ENCODE measurements at regions not wholly inside any gene's neighbourhood (a gene's known extent, or its start where the extent isn't known, plus 50 kb on each side); places are given as distances from the start of the nearest gene placed in this dataset.
"Not testable (repeated sequence)": the region's sequence is repeated elsewhere in the genome, so short reads cannot be mapped to it uniquely, and the experiment has no call there.

DNA sequence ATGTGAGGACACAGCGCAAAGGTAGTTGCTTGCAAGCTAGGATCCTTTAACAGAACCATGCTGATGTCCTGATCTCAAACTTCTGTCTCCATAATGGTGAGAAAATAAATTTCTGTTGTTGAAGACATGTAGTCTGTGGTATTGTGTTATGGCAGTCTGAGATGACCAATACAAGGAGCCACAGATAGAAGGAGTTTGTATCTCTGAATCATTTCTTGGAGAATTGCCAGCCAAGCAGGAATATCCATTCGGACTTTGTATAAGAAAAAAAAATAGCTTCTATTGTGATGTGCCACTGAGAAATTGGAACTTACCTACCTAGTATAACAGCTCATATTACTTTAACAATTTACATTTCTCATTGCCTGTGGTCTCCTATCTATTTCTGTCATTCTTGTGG is 447.6 kb upstream of the CA10 start:
- no peak for DNase-seq (ENCODE audit: low spot score)
- in situ Hi-C loops (cut with MboI; ENCODE audit: low sequenced_read_pairs, unreplicated experiment), result no loop called here

DNA sequence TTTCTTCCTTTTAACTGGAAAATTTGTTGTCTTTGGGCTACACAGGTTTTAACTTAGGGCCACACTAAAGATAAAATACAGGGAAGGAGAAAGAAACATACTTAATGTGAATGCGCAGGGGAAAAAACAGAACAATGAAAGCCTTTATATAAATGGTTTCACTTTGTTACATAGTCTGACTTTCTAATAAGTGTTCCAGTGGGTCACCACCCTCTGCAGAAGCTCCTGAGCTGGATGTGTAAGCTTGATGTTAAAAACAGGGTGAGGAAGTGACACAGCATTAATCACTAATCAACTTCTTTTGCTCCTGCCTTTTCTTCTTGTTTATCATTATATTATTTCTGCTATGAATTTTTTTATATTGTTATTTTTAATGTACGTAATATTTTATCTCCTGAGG is 445.6 kb upstream of the CA10 start:
- in situ Hi-C loops (cut with MboI; ENCODE audit: low sequenced_read_pairs, unreplicated experiment), result no loop called here
- DNase-seq (ENCODE audit: low spot score), result no peak
- TF ChIP-seq, protein P1, sequence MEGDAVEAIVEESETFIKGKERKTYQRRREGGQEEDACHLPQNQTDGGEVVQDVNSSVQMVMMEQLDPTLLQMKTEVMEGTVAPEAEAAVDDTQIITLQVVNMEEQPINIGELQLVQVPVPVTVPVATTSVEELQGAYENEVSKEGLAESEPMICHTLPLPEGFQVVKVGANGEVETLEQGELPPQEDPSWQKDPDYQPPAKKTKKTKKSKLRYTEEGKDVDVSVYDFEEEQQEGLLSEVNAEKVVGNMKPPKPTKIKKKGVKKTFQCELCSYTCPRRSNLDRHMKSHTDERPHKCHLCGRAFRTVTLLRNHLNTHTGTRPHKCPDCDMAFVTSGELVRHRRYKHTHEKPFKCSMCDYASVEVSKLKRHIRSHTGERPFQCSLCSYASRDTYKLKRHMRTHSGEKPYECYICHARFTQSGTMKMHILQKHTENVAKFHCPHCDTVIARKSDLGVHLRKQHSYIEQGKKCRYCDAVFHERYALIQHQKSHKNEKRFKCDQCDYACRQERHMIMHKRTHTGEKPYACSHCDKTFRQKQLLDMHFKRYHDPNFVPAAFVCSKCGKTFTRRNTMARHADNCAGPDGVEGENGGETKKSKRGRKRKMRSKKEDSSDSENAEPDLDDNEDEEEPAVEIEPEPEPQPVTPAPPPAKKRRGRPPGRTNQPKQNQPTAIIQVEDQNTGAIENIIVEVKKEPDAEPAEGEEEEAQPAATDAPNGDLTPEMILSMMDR (IDR thresholded peaks at IDR 0.05; ENCODE audit: borderline replicate concordance, control extremely low read depth, extremely low read depth, insufficient read depth, missing control alignments), result no peak

More for the DNA sequence above, 447.6 kb upstream of the CA10 start:
- TF ChIP-seq, protein P1 (IDR thresholded peaks at IDR 0.05; ENCODE audit: borderline replicate concordance, control extremely low read depth, extremely low read depth, insufficient read depth, missing control alignments), result no peak

DNA sequence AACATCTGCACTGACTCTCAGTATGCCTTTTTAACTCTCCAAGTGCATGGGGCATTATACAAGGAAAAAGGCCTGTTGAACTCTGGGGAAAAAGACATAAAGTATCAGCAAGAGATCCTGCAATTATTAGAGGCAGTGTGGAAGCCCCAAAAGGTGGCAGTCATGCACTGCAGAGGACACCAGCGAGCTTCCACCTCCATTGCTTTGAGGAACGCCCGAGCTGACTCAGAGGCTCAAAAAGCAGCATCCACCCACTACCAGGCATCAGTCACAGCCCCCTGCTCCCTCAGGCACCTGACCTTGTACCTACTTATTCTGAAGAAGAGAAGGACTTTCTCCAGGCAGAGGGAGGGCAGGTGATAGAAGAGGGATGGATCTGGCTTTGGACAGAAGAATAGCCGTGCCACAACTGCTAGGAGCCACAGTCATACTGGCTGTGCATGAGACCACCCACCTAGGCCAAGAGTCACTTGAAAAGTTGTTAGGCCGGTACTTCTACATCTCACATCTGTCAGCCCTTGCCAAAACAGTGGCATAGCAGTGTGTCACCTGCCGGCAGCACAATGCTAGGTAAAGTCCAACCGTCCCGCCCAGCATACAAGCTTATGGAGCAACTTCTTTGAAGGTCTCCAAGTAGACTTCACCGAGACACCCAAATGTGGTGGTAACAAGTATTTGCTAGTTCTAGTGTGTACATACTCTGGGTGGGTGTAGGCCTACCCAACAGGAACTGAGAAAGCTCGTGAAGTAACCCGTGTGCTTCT is 439.1 kb upstream of the CA10 start:
- in situ Hi-C loops (cut with MboI; ENCODE audit: low sequenced_read_pairs, unreplicated experiment), result loop anchor here (25.0 kb wide), 1 partner anchor 110 kb away; no protein-coding TSS in a partner anchor
- not testable (repeated sequence) for DNase-seq (ENCODE audit: low spot score)

DNA sequence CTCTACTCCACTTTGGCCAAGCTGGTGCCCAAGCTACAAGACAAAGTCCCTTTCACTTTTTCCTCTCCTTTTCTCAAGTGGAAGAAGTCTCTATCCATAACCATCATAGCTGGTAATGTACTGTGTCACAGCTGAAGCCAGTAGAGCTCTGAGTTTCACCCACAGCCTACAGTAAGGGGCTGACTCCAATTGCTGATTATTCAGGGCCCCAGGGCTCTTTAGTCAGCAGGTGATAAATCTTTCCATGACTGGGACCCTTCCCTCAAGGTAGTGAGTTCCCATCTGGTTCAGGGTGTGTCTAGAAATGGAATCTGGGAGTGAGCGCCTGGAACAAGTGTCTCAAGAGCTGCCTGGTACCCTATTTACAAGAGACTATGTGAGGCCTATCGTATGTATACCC is 436.0 kb upstream of the CA10 start:
- no peak for DNase-seq (ENCODE audit: low spot score)
- TF ChIP-seq, protein P1 (IDR thresholded peaks at IDR 0.05; ENCODE audit: borderline replicate concordance, control extremely low read depth, extremely low read depth, insufficient read depth, missing control alignments), result no peak
- in situ Hi-C loops (cut with MboI; ENCODE audit: low sequenced_read_pairs, unreplicated experiment), result loop anchor here (25.0 kb wide), 1 partner anchor 107 kb away; no protein-coding TSS in a partner anchor

GRCh38 chr17:52546990-52547389 is 388.5 kb upstream of the CA10 start:
- TF ChIP-seq, protein P1 (IDR thresholded peaks at IDR 0.05; ENCODE audit: borderline replicate concordance, control extremely low read depth, extremely low read depth, insufficient read depth, missing control alignments), result no peak
- in situ Hi-C loops (cut with MboI; ENCODE audit: low sequenced_read_pairs, unreplicated experiment), result no loop called here
- no peak for DNase-seq (ENCODE audit: low spot score)

DNA sequence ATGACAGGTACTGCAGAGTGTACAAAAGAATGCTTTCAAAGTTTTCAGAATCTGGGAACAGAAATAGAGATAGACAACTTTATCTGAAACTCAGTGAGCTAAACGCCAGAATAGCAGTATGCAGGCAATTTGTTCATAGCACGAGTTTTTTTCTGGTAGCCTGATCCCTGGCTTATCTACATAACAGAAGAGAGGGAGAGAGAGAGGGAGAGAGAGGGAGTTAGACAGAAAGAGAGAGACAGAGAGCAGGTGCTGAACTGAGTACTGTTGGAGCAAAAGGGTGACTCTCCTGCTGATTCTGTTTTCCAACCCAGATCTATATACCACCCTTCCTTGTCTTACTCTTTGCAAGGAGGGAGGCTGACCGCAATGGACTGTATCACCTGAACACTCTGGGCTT is 388.0 kb upstream of the CA10 start:
- in situ Hi-C loops (cut with MboI; ENCODE audit: low sequenced_read_pairs, unreplicated experiment), result no loop called here
- TF ChIP-seq, protein P1 (IDR thresholded peaks at IDR 0.05; ENCODE audit: borderline replicate concordance, control extremely low read depth, extremely low read depth, insufficient read depth, missing control alignments), result no peak
- no peak for DNase-seq (ENCODE audit: low spot score)

DNA sequence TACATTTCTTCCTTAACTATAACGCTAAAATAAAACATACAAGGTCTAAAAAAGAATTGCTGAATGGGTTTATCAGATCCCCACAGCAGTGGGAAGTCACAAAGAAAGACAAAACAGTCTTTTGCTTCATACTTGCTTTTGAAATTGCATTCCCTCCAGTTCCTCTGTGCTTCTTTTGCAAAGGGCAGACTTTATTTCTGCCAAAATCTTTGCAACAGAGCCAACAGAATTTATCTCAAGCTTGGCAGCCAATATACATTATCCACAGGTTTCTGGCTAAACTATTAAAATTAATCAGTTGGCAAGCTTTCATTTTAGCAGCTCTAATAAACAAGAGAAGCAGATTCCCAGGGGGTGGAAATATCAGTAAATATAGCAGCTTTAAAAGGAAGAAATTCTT is 378.9 kb upstream of the CA10 start:
- in situ Hi-C loops (cut with MboI; ENCODE audit: low sequenced_read_pairs, unreplicated experiment), result no loop called here
- TF ChIP-seq, protein P1 (IDR thresholded peaks at IDR 0.05; ENCODE audit: borderline replicate concordance, control extremely low read depth, extremely low read depth, insufficient read depth, missing control alignments), result no peak
- DNase-seq (ENCODE audit: low spot score), result no peak
